Nephron (organoid): ENCODE measurements at regions not wholly inside any gene's neighbourhood (a gene's known extent, or its start where the extent isn't known, plus 50 kb on each side); places are given as distances from the start of the nearest gene placed in this dataset.

Experiments
- H3K27ac Mint-ChIP-seq, 3 experiments: 2 replicates each; pipeline ENCODE4 v1.8.0; 2020; ENCODE audit warnings: mixed read lengths in 3 of 3, mild to moderate bottlenecking in 2 of 3, moderate library complexity in 1 of 3
- H3K27me3 Mint-ChIP-seq: 2 replicates; pipeline ENCODE4 v1.8.0; 2021; ENCODE audit warnings: low read depth, mild to moderate bottlenecking, moderate library complexity, mixed read lengths
- H3K36me3 Mint-ChIP-seq: 2 replicates; pipeline ENCODE4 v1.8.0; 2020; ENCODE audit warnings: low read depth, mixed read lengths
- H3K4me1 Mint-ChIP-seq: 2 replicates; pipeline ENCODE4 v1.8.0; 2020; ENCODE audit warnings: mixed read lengths
- H3K4me3 Mint-ChIP-seq, 3 experiments: 2 replicates each; pipeline ENCODE4 v1.8.0; 2020; ENCODE audit warnings: mild to moderate bottlenecking in 3 of 3, mixed read lengths in 3 of 3, moderate library complexity in 2 of 3
- H3K9me3 Mint-ChIP-seq: 2 replicates; pipeline ENCODE4 v1.8.0; 2020; ENCODE audit warnings: mixed read lengths
- CTCF ChIP-seq, 3 experiments: fragments of 200-600 bp; sonication (generic); IDR thresholded peaks; one replicate each; pipeline ENCODE4 v1.5.0; 2021; ENCODE audit warnings: antibody characterized with exemption in 3 of 3; ENCODE audit not compliant: unreplicated experiment in 3 of 3

- no peaks in the 10 kb centered on the region for H3K36me3 Mint-ChIP-seq
- no peak for TF ChIP-seq CTCF (IDR thresholded peaks at IDR 0.05; ENCODE audit: unreplicated experiment in 3 of 3)
- H3K4me3 Mint-ChIP-seq: no peak overlapping the region
- peaks cover 3% of the 10 kb centered on the region for H3K9me3 Mint-ChIP-seq
- no peak overlapping the region for H3K27ac Mint-ChIP-seq
- peaks cover under 1% of the 10 kb centered on the region for H3K4me1 Mint-ChIP-seq
- H3K27me3 Mint-ChIP-seq: peaks cover 4% of the 10 kb centered on the region
Measured at GRCh38 chr13:97554496-97554895, 120.5 kb downstream of the RAP2A start.

DNA sequence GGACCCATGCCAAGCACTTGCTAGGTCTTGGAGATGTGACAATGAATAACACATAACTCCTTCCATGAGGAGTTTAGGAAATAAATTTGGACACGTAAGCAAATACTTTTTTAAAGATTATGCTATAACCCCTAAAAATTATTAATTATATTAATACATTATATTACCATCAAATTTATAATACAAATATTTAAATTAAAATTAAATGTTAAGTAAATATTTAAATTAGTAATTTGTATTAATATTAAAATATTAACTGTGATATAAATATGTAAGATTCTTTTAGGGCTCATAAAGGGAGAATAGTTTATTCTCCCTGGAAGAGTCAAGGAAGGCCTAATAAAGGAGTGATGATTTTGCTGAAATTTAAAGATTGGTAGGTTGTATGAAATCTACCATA, 121.1 kb downstream of the RAP2A start:
- Mint-ChIP-seq H3K27ac (no peak overlapping the region), H3K36me3 (no peaks in the 10 kb centered on the region), H3K9me3 (peaks cover 3% of the 10 kb centered on the region), H3K4me1 (no peaks in the 10 kb centered on the region), H3K27me3 (peaks cover 1% of the 10 kb centered on the region), H3K4me3 (no peak overlapping the region)
- TF ChIP-seq CTCF (IDR thresholded peaks at IDR 0.05; ENCODE audit: unreplicated experiment in 3 of 3): no peak

- Mint-ChIP-seq H3K36me3 (no peaks in the 10 kb centered on the region), H3K9me3 (peaks cover 3% of the 10 kb centered on the region), H3K4me3 (no peak overlapping the region)
Measured at GRCh38 chr13:97559030-97559429, 125.1 kb downstream of the RAP2A start.

GRCh38 chr13:97559981-97560380, 126.0 kb downstream of the RAP2A start:
- TF ChIP-seq CTCF (IDR thresholded peaks at IDR 0.05; ENCODE audit: unreplicated experiment in 3 of 3): no peak
- Mint-ChIP-seq H3K27ac (no peak overlapping the region), H3K36me3 (no peaks in the 10 kb centered on the region), H3K4me3 (no peak overlapping the region), H3K27me3 (no peaks in the 10 kb centered on the region), H3K9me3 (peaks cover 3% of the 10 kb centered on the region), H3K4me1 (no peaks in the 10 kb centered on the region)

More at GRCh38 chr13:97559030-97559429, 125.1 kb downstream of the RAP2A start:
- no peak for TF ChIP-seq CTCF (IDR thresholded peaks at IDR 0.05; ENCODE audit: unreplicated experiment in 3 of 3)
- no peaks in the 10 kb centered on the region for H3K27me3 Mint-ChIP-seq
- no peaks in the 10 kb centered on the region for H3K4me1 Mint-ChIP-seq
- H3K27ac Mint-ChIP-seq: no peak overlapping the region

GRCh38 chr13:97561182-97561581, 127.2 kb downstream of the RAP2A start:
- no peak for TF ChIP-seq CTCF (IDR thresholded peaks at IDR 0.05; ENCODE audit: unreplicated experiment in 3 of 3)
- Mint-ChIP-seq H3K36me3 (no peaks in the 10 kb centered on the region), H3K27ac (no peak overlapping the region), H3K27me3 (no peaks in the 10 kb centered on the region), H3K9me3 (peaks cover 3% of the 10 kb centered on the region), H3K4me1 (peaks cover 5% of the 10 kb centered on the region), H3K4me3 (no peak overlapping the region)

DNA sequence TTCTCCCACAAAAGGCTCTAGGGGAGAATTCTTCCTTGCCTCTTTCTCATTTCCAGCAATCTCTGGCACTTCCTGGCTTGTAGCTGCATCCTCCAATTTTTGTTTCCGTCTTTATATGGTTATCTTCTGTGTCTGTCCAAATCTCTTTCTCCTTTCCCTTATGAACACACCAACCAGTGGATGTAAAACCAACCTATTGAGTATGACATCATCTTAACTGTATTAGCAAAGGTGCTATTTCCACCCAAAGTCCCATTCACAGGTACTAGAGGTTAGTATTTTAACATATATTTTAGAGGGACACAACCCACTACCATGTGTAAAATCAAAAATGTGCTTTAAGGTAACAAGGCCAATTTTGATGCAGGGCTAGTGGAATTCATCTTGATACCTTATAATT, 129.0 kb downstream of the RAP2A start:
- no peak overlapping the region for H3K27ac Mint-ChIP-seq
- H3K9me3 Mint-ChIP-seq: peaks cover 3% of the 10 kb centered on the region
- H3K4me1 Mint-ChIP-seq: peaks cover 5% of the 10 kb centered on the region
- TF ChIP-seq CTCF (IDR thresholded peaks at IDR 0.05; ENCODE audit: unreplicated experiment in 3 of 3): no peak
- peaks cover 3% of the 10 kb centered on the region for H3K27me3 Mint-ChIP-seq
- no peaks in the 10 kb centered on the region for H3K36me3 Mint-ChIP-seq
- H3K4me3 Mint-ChIP-seq: no peak overlapping the region
